NCI-H2107 treated with DMSO at 0.1 percent for 48 hours (cell line): ENCODE measurements at regions not wholly inside any gene's neighbourhood (a gene's known extent, or its start where the extent isn't known, plus 50 kb on each side); places are given as distances from the start of the nearest gene placed in this dataset.

Source experiments
- DNase-seq: peaks from one replicate; lab custom pipeline; 2025; ENCODE audit not compliant: unreplicated experiment; lab: John Stamatoyannopoulos, UW

- no peak for DNase-seq
Observed at GRCh38 chr2:59888015-59888414, 665.4 kb downstream of the BCL11A start.

GRCh38 chr2:59887366-59887765 is 666.1 kb downstream of the BCL11A start:
- DNase-seq: no peak

- DNase-seq: no peak
Observed at GRCh38 chr2:59886759-59887158, 666.7 kb downstream of the BCL11A start.

GRCh38 chr2:59885541-59885940 is 667.9 kb downstream of the BCL11A start:
- DNase-seq: no peak

- DNase-seq: no peak
Observed at GRCh38 chr2:59884166-59884565, 669.3 kb downstream of the BCL11A start.

GRCh38 chr2:59882822-59883221 is 670.6 kb downstream of the BCL11A start:
- no peak for DNase-seq

- DNase-seq: no peak
Observed at GRCh38 chr2:59882279-59882678, 671.2 kb downstream of the BCL11A start.

GRCh38 chr2:59881218-59881617 is 672.2 kb downstream of the BCL11A start:
- DNase-seq: no peak

- no peak for DNase-seq
Observed at GRCh38 chr2:59879700-59880131, 673.7 kb downstream of the BCL11A start.

- DNase-seq: no peak
Observed at GRCh38 chr2:59875836-59876235, 677.6 kb downstream of the BCL11A start.

GRCh38 chr2:59874971-59875755 is 678.3 kb downstream of the BCL11A start:
- DNase-seq: no peak

GRCh38 chr2:59874361-59874760 is 679.1 kb downstream of the BCL11A start:
- DNase-seq: no peak

- no peak for DNase-seq
Observed at GRCh38 chr2:59871830-59872229, 681.6 kb downstream of the BCL11A start.

- no peak for DNase-seq
Observed at GRCh38 chr2:59868981-59869380, 684.5 kb downstream of the BCL11A start.

GRCh38 chr2:59866436-59866835 is 687.0 kb downstream of the BCL11A start:
- no peak for DNase-seq

- DNase-seq: no peak
Observed at GRCh38 chr2:59858540-59858939, 694.9 kb downstream of the BCL11A start.

- no peak for DNase-seq
Observed at GRCh38 chr2:59857109-59857508, 696.3 kb downstream of the BCL11A start.

- DNase-seq: no peak
Observed at GRCh38 chr2:59856391-59856790, 697.1 kb downstream of the BCL11A start.

GRCh38 chr2:59853032-59853431 is 700.4 kb downstream of the BCL11A start:
- DNase-seq: no peak

GRCh38 chr2:59851836-59852475 is 701.5 kb downstream of the BCL11A start:
- DNase-seq: no peak

GRCh38 chr2:59850554-59850953 is 702.9 kb downstream of the BCL11A start:
- no peak for DNase-seq

GRCh38 chr2:59833941-59834340 is 719.5 kb downstream of the BCL11A start:
- no peak for DNase-seq

- no peak for DNase-seq
Observed at GRCh38 chr2:59830601-59831000, 722.9 kb downstream of the BCL11A start.
